ENCODE measurements at regions not wholly inside any gene's neighbourhood (a gene's known extent, or its start where the extent isn't known, plus 50 kb on each side); places are given as distances from the start of the nearest gene placed in this dataset.

DNA sequence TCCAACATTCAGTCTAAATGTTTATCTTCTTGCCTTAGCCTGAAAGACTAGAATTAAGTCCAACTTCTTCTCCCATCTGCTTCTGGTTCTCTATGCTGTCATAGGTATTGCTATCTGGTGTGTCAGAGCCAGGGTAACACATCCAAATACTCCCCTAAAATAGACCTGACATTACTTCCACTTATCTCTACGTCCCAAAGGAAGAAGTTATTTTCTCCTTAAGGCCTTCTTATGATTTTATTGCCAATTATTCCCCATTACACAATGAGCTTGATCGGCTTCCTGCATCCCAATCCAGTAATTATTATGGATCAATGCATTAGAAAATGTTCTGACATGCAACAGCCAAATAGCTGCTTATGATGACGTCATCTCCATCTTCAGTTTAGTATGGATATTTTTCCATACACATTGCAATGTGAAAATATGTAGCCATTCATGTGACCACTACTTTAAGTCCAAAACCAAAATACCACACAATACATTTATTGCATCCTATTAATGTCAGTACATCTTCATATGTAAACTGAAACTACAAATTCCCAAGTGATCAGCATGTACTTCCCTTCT, 555.5 kb downstream of the MAT2B start:
- TF ChIP-seq, protein P1, sequence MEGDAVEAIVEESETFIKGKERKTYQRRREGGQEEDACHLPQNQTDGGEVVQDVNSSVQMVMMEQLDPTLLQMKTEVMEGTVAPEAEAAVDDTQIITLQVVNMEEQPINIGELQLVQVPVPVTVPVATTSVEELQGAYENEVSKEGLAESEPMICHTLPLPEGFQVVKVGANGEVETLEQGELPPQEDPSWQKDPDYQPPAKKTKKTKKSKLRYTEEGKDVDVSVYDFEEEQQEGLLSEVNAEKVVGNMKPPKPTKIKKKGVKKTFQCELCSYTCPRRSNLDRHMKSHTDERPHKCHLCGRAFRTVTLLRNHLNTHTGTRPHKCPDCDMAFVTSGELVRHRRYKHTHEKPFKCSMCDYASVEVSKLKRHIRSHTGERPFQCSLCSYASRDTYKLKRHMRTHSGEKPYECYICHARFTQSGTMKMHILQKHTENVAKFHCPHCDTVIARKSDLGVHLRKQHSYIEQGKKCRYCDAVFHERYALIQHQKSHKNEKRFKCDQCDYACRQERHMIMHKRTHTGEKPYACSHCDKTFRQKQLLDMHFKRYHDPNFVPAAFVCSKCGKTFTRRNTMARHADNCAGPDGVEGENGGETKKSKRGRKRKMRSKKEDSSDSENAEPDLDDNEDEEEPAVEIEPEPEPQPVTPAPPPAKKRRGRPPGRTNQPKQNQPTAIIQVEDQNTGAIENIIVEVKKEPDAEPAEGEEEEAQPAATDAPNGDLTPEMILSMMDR (conservative IDR thresholded peaks at IDR 0.05; ENCODE audit: control insufficient read depth, insufficient read depth, low read depth, low read length) = no peak
- DNase-seq (ENCODE audit: low read depth) = no peak
- H3K4me3 ChIP-seq (ENCODE audit: control insufficient read depth, low read depth, low read length) = no peak overlapping the region

DNA sequence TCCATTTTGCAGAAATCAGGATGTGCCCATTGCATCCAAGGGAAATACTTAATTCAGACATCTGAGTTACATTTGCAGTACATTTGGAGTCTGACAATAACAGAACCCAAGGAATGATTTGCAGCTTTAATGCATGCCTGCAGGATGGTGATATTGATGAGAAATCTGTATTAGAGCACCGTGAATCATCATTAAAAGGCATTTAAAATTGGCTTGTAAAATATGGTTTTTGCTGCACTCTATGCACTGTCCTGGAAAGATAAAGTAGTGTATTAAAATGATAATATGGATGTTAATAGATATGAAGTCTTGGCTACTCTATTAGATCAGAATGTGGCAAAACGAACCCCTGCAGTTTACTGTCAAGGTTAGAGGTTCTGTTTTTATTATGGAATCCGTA, 556.9 kb downstream of the MAT2B start:
- DNase-seq (ENCODE audit: low read depth) = no peak
- TF ChIP-seq, protein P1 (conservative IDR thresholded peaks at IDR 0.05; ENCODE audit: control insufficient read depth, insufficient read depth, low read depth, low read length) = no peak
- no peak overlapping the region for H3K4me3 ChIP-seq (ENCODE audit: control insufficient read depth, low read depth, low read length)

DNA sequence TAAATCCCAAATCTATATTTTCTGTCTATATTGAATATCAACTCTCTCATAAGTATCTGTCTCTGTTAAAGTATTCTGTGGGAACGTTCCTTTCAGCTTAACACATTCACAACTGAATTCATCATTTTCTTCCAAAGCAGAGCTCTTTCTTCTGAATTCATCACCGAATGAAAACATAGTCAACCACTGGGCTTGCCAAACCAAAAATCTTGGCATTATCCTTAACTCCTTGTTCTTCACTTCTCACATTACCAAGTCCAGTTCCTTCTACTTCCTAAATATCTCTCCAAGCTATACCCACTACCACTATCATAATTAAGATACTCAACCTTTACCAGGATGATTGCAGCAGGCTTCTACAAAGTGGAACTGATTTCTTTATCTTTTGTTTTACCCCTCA, 559.8 kb downstream of the MAT2B start:
- TF ChIP-seq, protein P1 (conservative IDR thresholded peaks at IDR 0.05; ENCODE audit: control insufficient read depth, insufficient read depth, low read depth, low read length) = no peak

DNA sequence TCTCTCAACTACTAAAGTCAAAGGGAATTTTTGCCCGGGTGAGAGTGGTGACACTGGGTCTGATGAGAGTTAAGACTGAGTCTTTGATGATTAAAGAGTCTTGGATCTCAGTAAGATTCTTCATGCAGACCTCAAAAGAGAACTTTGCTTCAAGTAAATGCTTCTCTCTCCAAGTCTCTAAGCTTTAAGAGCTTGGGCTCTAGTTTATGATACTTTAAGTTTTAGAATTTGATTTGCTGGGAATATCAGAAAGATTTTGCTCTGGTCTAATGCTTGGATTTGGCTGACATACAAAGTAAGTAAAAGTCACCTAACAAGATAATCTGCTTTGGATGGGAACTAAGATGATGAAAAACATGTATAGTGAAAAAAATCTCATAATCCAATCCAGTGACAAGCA, 566.3 kb downstream of the MAT2B start:
- DNase-seq (ENCODE audit: low read depth) = no peak
- no peak overlapping the region for H3K4me3 ChIP-seq (ENCODE audit: control insufficient read depth, low read depth, low read length)
- TF ChIP-seq, protein P1 (conservative IDR thresholded peaks at IDR 0.05; ENCODE audit: control insufficient read depth, insufficient read depth, low read depth, low read length) = no peak

More for the DNA sequence above, 559.8 kb downstream of the MAT2B start:
- no peak overlapping the region for H3K4me3 ChIP-seq (ENCODE audit: control insufficient read depth, low read depth, low read length)
- DNase-seq (ENCODE audit: low read depth) = no peak

DNA sequence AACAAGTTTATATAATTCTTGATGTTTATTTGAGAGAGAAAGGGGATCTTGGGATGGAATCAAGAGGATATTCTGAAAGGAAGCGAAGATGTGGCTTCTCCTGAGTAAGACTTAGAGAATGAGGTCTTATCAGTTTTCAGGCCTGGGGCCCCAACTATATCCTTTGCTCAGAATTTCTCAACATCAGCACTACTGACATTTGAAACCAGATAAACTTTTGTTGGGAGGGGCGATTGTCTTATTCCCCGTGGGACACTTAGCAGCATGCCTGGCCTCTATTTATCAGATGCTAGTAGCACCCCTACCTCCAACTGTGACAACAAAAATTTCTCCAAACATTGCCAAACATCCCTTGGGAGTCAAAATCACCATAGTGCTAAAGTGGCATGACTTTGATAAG, 567.7 kb downstream of the MAT2B start:
- TF ChIP-seq, protein P1 (conservative IDR thresholded peaks at IDR 0.05; ENCODE audit: control insufficient read depth, insufficient read depth, low read depth, low read length) = no peak
- H3K4me3 ChIP-seq (ENCODE audit: control insufficient read depth, low read depth, low read length) = no peak overlapping the region
- DNase-seq (ENCODE audit: low read depth) = no peak

DNA sequence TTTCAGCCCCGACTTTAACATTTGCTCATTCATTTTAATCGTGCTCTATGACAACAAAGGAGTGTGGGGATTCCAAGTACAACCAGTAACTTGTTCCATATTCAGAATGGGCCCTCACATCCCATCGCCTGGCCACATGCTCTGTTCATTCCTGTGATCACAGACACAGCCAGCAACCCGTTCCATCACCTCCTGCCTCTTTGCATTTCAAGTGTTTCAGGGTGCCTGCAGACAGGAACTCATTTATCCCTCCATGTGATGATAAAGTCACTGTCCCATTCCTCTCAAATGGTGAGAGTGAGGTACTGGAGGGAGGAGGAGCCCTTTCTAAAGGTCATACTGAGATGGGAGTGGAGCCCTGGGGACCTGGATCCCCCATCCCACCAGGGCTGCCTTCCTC, 571.1 kb downstream of the MAT2B start:
- H3K4me3 ChIP-seq (ENCODE audit: control insufficient read depth, low read depth, low read length) = no peak overlapping the region

More for the DNA sequence above, 571.1 kb downstream of the MAT2B start:
- no peak for DNase-seq (ENCODE audit: low read depth)
- TF ChIP-seq, protein P1 (conservative IDR thresholded peaks at IDR 0.05; ENCODE audit: control insufficient read depth, insufficient read depth, low read depth, low read length) = no peak
